ENCODE measurements at regions not wholly inside any gene's neighbourhood (a gene's known extent, or its start where the extent isn't known, plus 50 kb on each side); places are given as distances from the start of the nearest gene placed in this dataset.

GRCh38 chr4:185931375-185931774 is 119.4 kb upstream of the SORBS2 start:
- no peak for DNase-seq

- DNase-seq, result no peak
Measured at GRCh38 chr4:185931986-185932385, 120.0 kb upstream of the SORBS2 start.

GRCh38 chr4:185932491-185932890 is 120.5 kb upstream of the SORBS2 start:
- no peak for DNase-seq

- no peak for DNase-seq
Measured at GRCh38 chr4:185933078-185933581, 121.1 kb upstream of the SORBS2 start.

GRCh38 chr4:185936650-185937376 is 124.8 kb upstream of the SORBS2 start:
- DNase-seq, result no peak

GRCh38 chr4:185938654-185939053 is 126.7 kb upstream of the SORBS2 start:
- DNase-seq, result no peak

DNA sequence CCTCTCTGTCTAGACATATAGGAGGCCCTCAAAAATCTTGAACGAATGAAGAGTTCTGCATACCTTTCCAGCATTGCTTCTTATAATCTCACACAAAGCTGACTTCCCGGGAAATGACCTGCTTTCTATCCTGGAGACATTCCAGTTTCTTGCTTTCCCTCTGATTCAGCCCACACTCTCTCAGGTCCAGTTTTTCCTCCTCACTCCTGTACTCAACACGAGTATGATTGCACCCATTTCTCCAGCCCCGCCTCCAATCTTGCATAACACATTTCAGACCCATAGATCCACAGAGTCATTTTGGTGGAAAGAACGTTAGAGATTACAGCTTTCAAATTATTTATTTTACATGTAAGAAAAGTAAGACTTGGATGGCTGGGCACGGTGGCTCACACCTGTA is 127.5 kb upstream of the TLR3 start:
- no peak for DNase-seq

DNA sequence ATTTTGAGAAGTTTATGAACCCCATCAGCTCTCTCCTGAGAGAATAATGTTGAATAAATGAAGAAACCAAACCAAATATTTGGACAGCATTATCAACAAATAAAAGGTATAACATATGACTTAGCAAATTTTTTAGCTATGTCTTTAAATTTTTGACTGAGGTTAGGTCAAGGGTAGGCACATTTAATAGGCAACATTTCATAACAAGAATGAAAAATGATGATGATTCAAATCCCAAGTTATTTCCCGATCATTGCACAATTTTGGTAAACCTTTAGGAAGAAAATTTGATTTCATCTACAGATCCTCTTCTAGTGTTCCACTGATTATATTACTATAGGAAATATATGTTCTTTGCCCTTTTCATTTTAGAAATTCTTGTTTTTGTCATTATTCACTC is 123.7 kb upstream of the TLR3 start:
- no peak for DNase-seq

- no peak for DNase-seq
Measured at GRCh38 chr4:185945906-185946305, 123.0 kb upstream of the TLR3 start.

- DNase-seq, result no peak
Measured at GRCh38 chr4:185950891-185951290, 118.1 kb upstream of the TLR3 start.

DNA sequence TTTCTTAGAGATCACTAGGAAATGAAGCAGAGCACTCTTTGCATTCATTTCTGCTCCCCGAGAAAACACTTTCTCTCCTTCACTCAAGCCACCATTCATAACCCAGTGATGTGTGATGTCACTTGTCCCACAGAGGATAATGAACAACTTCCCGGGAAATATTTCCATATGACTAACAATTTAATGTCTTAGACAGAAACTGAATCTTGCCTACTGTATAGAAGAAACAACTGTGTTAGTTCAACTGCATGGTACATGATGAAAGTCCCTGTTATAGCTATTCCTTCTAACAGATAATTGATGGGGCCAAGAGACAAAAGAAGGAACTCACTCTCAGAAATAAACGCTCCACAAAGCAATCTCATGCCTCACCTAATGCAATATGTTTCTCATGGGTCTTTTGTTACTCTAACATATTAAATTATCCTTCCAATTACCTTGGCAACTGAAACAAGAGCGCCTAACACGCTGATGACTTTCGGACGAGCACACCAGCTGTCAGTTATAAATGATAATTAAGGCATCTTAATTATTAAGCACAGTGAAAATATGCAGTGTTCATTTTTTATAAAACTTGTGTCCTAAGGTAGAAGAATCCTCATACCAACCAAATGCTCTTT is 113.7 kb upstream of the TLR3 start:
- no peak for DNase-seq

- no peak for DNase-seq
Measured at GRCh38 chr4:185955826-185956543, 113.0 kb upstream of the TLR3 start.

DNA sequence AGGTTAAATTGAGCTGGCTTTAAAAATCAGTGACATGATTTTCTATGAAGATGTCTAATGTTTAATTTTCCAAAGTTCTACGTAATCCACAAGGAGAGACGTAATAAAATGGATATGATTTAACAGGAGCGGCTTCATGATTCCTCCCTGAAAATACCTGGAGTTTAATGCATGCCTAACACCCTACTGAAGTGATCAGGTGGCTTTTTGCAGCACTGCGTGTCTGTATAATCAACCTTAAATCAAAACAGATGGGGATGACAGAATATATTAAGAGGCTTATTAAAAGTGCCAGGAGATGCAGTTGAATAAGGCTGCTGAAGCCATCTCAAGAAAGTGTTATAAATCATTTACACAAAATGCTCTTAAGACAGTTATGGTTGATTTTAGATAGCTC is 112.4 kb upstream of the TLR3 start:
- no peak for DNase-seq

DNA sequence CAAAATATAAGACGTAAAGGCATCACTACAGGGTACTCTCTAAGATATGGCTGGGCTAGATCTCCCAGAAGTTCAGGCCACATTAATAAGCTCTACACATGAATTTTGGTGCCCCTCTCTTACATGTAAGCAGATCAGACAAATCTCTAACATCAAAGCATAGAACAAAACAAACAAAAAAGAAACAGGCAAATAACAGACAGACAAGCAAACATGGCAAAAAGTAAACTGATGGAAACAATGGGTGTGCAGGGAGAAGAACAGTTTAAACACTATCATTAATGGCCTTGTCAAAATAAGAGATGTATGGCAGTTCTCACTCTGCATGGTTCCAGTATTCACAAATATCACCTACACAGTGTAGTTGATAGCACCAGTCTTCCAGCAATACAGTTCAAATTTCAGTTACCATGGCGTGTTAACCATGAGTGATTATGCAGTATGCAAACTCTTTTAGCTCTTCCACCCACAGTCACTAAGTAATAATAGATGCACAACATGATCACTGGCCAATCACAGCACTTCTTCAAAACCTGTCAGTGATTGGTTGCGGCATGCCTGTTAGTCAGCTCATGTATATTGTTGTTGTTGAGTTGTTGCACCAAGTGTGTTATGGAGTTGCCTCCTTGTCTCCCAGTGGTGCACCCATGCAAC is 110.7 kb upstream of the TLR3 start:
- peak; percentile 10 for DNase-seq

- no peak for DNase-seq
Measured at GRCh38 chr4:185965426-185966384, 103.3 kb upstream of the TLR3 start.

DNA sequence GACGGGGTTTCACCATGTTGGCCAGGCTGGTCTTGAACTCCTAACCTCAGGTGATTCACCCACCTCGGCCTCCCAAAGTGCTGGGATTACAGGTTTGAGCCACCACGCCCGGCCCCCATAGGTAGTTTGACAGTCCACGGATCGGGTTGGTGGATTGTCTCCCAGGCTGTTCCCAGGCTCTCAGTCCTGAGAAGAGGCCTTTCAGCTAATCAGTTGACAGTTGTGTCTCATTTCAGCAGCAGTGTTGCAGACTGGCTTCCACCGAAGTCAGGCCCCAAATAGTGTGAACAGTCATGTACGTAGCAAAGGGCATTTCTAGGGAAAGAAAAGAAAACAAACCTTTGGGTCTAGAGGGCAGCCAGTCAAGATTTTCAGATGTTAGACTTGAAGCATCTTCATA is 102.4 kb upstream of the TLR3 start:
- DNase-seq, result no peak

- DNase-seq, result no peak
Measured at GRCh38 chr4:185966997-185967775, 101.8 kb upstream of the TLR3 start.

DNA sequence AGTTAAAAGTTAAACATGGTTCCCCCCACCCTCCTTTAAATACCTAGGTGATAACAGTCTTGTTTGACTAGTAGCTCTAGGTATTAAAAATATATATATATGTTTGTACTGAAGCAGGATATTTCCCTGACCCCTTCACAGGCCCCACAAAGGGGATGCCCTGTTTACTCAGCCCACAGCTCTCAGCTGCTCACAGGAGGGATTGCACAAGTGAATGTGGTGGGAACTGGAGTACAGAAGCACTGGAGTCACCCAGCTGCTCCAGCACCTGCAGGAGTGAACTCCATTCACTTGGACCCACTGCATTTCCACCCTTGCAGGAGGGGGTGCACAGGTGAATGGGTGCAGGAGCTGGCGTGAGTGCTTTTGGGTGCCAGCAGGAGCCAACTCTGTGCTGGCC is 99.3 kb upstream of the TLR3 start:
- no peak for DNase-seq

DNA sequence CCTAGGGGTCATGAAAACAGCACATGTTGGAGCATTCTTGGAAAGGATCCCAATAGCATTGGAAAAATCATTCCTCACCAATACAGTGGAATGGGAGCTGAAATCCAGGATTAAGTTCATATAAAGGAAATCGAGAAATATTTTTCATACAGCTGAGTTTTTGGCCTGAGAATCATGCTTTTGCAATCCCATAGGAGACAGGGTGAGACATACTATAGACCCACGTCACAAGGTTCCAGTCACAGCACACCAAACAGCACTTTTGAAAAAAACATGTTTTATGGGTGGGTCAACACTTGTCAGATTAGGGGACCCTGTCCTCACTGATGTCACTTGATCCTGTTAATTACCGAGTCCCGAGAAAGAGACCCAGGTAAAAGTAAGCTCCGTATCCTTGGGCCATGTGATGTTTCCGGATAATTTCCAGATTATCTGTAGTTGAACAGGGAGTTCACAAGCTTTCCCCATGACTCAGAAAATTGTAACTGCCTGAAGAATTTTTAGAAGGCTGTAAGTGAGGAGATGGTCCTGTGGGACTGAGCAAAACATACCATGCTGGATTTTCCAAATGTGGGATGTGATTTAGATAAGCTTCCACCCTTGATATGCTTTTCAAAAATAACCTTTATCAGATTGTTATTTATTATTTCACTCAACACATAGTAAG is 80.9 kb upstream of the TLR3 start:
- no peak for DNase-seq

GRCh38 chr4:185991770-185992169 is 77.2 kb upstream of the TLR3 start:
- DNase-seq, result no peak

GRCh38 chr4:185992585-185992984 is 76.4 kb upstream of the TLR3 start:
- no peak for DNase-seq
